GM23248 (cell line): ENCODE measurements at regions not wholly inside any gene's neighbourhood (a gene's known extent, or its start where the extent isn't known, plus 50 kb on each side); places are given as distances from the start of the nearest gene placed in this dataset.

Source experiments
- DNase-seq: peaks from one replicate; pipeline ENCODE4 v3.0.0-alpha.2; 2015
- H2AFZ ChIP-seq: fragments of 200-600 bp; sonication (generic); 2 replicates; pipeline ENCODE4 v1.6.1; 2016; ENCODE audit warnings: antibody characterized with exemption
- H3F3A ChIP-seq: fragments of 200-600 bp; sonication (generic); 2 replicates; pipeline ENCODE4 v1.6.1; 2016; ENCODE audit warnings: mild to moderate bottlenecking, antibody characterized with exemption, mixed run types; ENCODE audit not compliant: insufficient read depth
- H3K27ac ChIP-seq: fragments of 200-600 bp; sonication (generic); 2 replicates; pipeline ENCODE4 v1.5.1; 2016; ENCODE audit warnings: mild to moderate bottlenecking
- H3K27me3 ChIP-seq: fragments of 200-600 bp; sonication (generic); replicated peaks from 2 replicates; pipeline ENCODE4 v1.6.1; 2016; ENCODE audit warnings: mild to moderate bottlenecking; ENCODE audit not compliant: insufficient read depth
- H3K36me3 ChIP-seq: fragments of 200-600 bp; sonication (generic); 2 replicates; pipeline ENCODE4 v1.6.1; 2016; ENCODE audit warnings: low read depth, mild to moderate bottlenecking
- H3K4me1 ChIP-seq: fragments of 200-600 bp; sonication (generic); 2 replicates; pipeline ENCODE4 v1.6.1; 2016; ENCODE audit warnings: mild to moderate bottlenecking; ENCODE audit not compliant: insufficient read depth
- H3K4me2 ChIP-seq: fragments of 200-600 bp; sonication (generic); one replicate; pipeline ENCODE4 v1.6.1; 2016; ENCODE audit warnings: mild to moderate bottlenecking; ENCODE audit not compliant: unreplicated experiment
- H3K4me3 ChIP-seq: fragments of 200-600 bp; sonication (generic); 2 replicates; pipeline ENCODE4 v1.5.1; 2016; ENCODE audit warnings: mild to moderate bottlenecking
- H3K79me2 ChIP-seq: fragments of 200-600 bp; sonication (generic); 2 replicates; pipeline ENCODE4 v1.6.1; 2016; ENCODE audit warnings: mild to moderate bottlenecking; ENCODE audit not compliant: insufficient read depth
- H3K9ac ChIP-seq: fragments of 200-600 bp; sonication (generic); 2 replicates; pipeline ENCODE4 v1.6.1; 2016; ENCODE audit warnings: mild to moderate bottlenecking
- H3K9me2 ChIP-seq: fragments of 200-600 bp; sonication (generic); 2 replicates; pipeline ENCODE4 v1.6.1; 2016; ENCODE audit warnings: mixed run types, mild to moderate bottlenecking, moderate library complexity; ENCODE audit not compliant: insufficient read depth
- H3K9me3 ChIP-seq: fragments of 200-600 bp; sonication (generic); one replicate; pipeline ENCODE4 v1.6.1; 2017; ENCODE audit warnings: low read depth
- H4K20me1 ChIP-seq: fragments of 200-600 bp; sonication (generic); 2 replicates; pipeline ENCODE4 v1.6.0; 2016; ENCODE audit not compliant: insufficient read depth
- EZH2 ChIP-seq: fragments of 200-600 bp; sonication (generic); IDR thresholded peaks from 2 replicates; pipeline ENCODE4 v1.6.1; 2018; ENCODE audit warnings: antibody characterized with exemption, mild to moderate bottlenecking; ENCODE audit not compliant: insufficient read depth, poor library complexity, severe bottlenecking
- EZH2phosphoT487 ChIP-seq: fragments of 200-600 bp; sonication (generic); IDR thresholded peaks from 2 replicates; pipeline ENCODE4 v1.6.1; 2018; ENCODE audit warnings: antibody characterized with exemption, moderate library complexity, mild to moderate bottlenecking, low read depth; ENCODE audit not compliant: insufficient read depth
- WGBS, 2 experiments: methylation state at CpG; one replicate each; pipeline ENCODE4 v1.1.6; 2015 to 2017; ENCODE audit warnings: low lambda C conversion rate in 2 of 2, low coverage in 1 of 2; ENCODE audit errors: missing lambda C conversion rate in 2 of 2; 5-methylcytosine and 5-hydroxymethylcytosine counted together
- in situ Hi-C: fragments of 300-500 bp; cut with MboI; formaldehyde crosslinking; loops from 2 replicates; pipeline ENCODE4 v1.15.0; 2020

DNA sequence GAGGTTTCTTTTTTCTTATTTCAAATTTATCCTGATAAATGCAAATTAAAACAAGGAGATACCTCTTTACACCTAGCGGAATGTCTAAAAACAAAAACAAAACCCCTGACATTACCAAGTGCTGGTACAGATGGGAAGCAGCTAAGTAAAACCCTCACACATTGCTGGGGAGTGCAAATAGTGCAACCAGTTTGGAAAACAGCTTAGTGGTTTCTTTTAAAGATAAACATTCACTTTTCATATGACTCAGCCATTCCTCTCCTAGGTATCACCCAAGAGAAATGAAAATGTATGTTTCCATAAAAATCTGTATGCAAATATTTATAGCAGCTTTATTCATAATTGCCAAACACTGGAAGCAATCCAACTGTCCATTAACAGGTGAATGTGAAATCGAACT lies 84.1 kb upstream of the HELT start:
- H4K20me1 ChIP-seq: no peaks in the 10 kb centered on the region
- no peak overlapping the region for H3K4me3 ChIP-seq
- no peaks in the 10 kb centered on the region; the same call in 1 of the 2 replicates for H3K27me3 ChIP-seq
- no peaks in the 10 kb centered on the region for H3K36me3 ChIP-seq
- no peaks in the 10 kb centered on the region for H3K9me2 ChIP-seq
- no peak for TF ChIP-seq EZH2phosphoT487
- TF ChIP-seq EZH2: no peak
- 31 to 40% methylated on average over 2 of the region's 2 CpGs for WGBS, 2 experiments
- no peak overlapping the region for H3K27ac ChIP-seq
- H3K4me2 ChIP-seq: no peak overlapping the region
- no peak overlapping the region for H3K9ac ChIP-seq
- DNase-seq: no peak
- in situ Hi-C loops: no loop called here
- no peaks in the 10 kb centered on the region for H3K79me2 ChIP-seq
- no peak overlapping the region for H2AFZ ChIP-seq
- H3K4me1 ChIP-seq: no peaks in the 10 kb centered on the region
- H3K9me3 ChIP-seq: no peaks in the 10 kb centered on the region
- no peaks in the 10 kb centered on the region for H3F3A ChIP-seq

DNA sequence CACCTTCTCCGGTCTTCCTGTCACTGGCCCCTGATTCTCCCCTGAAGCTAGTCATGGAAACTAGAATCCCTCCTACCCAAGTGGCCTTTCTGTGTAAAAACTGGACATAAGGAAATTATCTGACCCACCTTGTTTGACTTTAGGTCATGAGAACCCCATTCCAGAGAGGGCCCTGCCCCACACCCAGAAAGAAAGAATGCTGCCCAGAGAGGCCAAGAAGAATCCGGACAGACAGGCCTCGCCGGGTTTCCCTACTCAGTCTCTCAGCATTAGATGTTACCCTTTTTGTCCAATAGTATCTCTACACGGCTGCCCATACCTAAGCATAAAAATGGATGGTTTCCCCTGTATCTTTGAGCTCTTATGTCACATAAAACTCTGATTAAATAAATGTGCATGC lies 83.3 kb upstream of the HELT start:
- DNase-seq: no peak
- no peaks in the 10 kb centered on the region; the same call in 1 of the 2 replicates for H3K27me3 ChIP-seq
- no peak overlapping the region for H3K9ac ChIP-seq
- in situ Hi-C loops: no loop called here
- no peak overlapping the region for H2AFZ ChIP-seq
- H3K36me3 ChIP-seq: no peaks in the 10 kb centered on the region
- H3K79me2 ChIP-seq: no peaks in the 10 kb centered on the region
- H4K20me1 ChIP-seq: no peaks in the 10 kb centered on the region
- 63 to 67% methylated on average over 5 of the region's 5 CpGs for WGBS, 2 experiments
- H3K4me2 ChIP-seq: no peak overlapping the region
- no peaks in the 10 kb centered on the region for H3K9me2 ChIP-seq
- H3F3A ChIP-seq: no peaks in the 10 kb centered on the region
- TF ChIP-seq EZH2: no peak
- no peak for TF ChIP-seq EZH2phosphoT487
- no peak overlapping the region for H3K4me3 ChIP-seq
- no peak overlapping the region for H3K27ac ChIP-seq
- no peaks in the 10 kb centered on the region for H3K9me3 ChIP-seq
- H3K4me1 ChIP-seq: no peaks in the 10 kb centered on the region

DNA sequence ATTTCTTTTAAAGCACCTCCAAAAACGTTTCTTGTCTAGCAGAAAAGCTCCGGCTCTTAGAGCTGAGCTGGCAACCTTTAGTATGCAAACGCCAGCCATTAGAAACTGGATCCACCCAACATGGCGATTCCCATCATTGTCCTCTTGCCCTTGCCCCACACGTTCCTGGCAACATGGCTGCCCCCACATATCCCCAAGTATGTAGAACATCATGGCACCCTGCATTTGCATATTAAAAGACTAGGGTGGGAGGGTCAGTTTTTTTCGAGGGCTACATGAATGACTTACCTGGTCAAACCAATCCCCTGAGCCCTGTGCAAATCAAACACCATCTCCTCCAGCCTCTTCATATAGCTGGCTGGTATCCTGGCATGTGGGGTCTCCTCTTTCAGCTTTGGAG lies 82.2 kb upstream of the HELT start:
- Histone ChIP-seq H3K4me1 (no peaks in the 10 kb centered on the region), H3K4me3 (no peak overlapping the region), H3K79me2 (no peaks in the 10 kb centered on the region), H3K9ac (no peak overlapping the region), H3K4me2 (no peak overlapping the region), H3F3A (no peaks in the 10 kb centered on the region), H3K9me3 (no peaks in the 10 kb centered on the region), H3K27me3 (no peaks in the 10 kb centered on the region; the same call in 1 of the 2 replicates), H4K20me1 (no peaks in the 10 kb centered on the region), H3K27ac (no peak overlapping the region), H2AFZ (no peak overlapping the region), H3K36me3 (no peaks in the 10 kb centered on the region), H3K9me2 (no peaks in the 10 kb centered on the region)
- in situ Hi-C loops: no loop called here
- TF ChIP-seq EZH2phosphoT487 (no peak), EZH2 (no peak)
- DNase-seq: no peak
- 19 to 25% methylated on average over 6 of the region's 6 CpGs for WGBS, 2 experiments

DNA sequence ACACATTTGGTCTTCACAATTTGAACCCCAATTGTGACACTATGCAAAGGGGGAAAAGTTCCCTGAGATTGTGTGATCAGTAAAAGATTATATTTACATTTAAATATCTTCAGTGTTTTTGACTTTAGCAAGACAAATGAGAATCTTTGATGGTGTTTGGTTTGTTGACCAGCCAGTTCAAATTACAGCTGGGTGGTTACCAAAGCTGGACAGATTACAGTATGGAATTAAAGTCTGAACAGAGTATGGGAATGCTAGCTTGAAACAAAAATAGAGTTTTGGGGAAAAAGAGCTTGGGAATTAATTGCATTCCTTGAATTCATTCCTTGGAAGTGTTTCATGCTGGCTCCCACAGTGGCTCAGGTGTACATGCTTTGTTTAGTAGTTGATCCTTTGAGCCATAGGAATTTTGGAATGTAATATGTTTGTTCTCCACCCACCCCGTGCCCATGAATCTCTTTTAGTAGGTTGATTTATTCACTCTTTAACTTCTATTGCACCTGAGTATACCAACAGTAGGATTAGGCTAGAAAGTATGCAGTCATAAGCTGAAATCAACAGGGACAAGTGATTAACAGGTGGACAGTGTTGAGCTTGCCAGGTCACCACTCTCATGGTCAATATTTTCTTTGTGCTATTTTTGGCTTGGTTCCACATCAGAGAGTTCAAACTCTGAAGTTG lies 81.1 kb upstream of the HELT start:
- H2AFZ ChIP-seq: no peak overlapping the region
- no peaks in the 10 kb centered on the region for H4K20me1 ChIP-seq
- no peak overlapping the region for H3K9ac ChIP-seq
- DNase-seq: no peak
- in situ Hi-C loops: no loop called here
- H3K9me3 ChIP-seq: no peaks in the 10 kb centered on the region
- no peaks in the 10 kb centered on the region for H3K79me2 ChIP-seq
- H3K27me3 ChIP-seq: no peaks in the 10 kb centered on the region; the same call in 1 of the 2 replicates
- H3F3A ChIP-seq: no peaks in the 10 kb centered on the region
- no peak overlapping the region for H3K4me3 ChIP-seq
- TF ChIP-seq EZH2phosphoT487: no peak
- TF ChIP-seq EZH2: no peak
- no peaks in the 10 kb centered on the region for H3K9me2 ChIP-seq
- H3K27ac ChIP-seq: no peak overlapping the region
- no peaks in the 10 kb centered on the region for H3K36me3 ChIP-seq
- WGBS, 2 experiments: 14 to 21% methylated on average over 1 of the region's 1 CpG
- H3K4me2 ChIP-seq: no peak overlapping the region
- H3K4me1 ChIP-seq: no peaks in the 10 kb centered on the region

DNA sequence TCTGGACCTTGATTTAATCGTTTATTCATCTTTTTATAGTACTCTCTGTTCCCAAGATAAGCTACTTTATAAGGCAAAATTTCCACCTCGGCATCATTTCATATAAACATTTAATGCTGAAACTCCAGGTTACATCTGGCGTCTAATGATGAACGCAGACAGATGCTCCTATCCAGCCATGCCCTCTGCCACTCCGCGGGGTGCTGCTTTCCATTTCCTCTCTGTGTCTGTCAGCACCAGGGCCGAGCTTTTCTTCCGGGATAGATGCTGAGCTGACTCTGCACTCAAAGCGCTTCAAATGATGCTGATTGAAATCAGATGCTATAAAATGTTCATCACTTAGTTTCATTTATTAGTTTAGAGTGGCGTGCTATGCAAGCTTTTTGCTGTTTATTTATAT lies 80.5 kb upstream of the HELT start:
- no peaks in the 10 kb centered on the region for H3K36me3 ChIP-seq
- in situ Hi-C loops: no loop called here
- H3K4me1 ChIP-seq: no peaks in the 10 kb centered on the region
- H3K4me2 ChIP-seq: no peak overlapping the region
- no peaks in the 10 kb centered on the region; the same call in 1 of the 2 replicates for H3K27me3 ChIP-seq
- no peak overlapping the region for H3K9ac ChIP-seq
- 0 to 1% methylated on average over 10 of the region's 10 CpGs for WGBS, 2 experiments
- H4K20me1 ChIP-seq: no peaks in the 10 kb centered on the region
- TF ChIP-seq EZH2phosphoT487: no peak
- TF ChIP-seq EZH2: no peak
- no peaks in the 10 kb centered on the region for H3F3A ChIP-seq
- H3K9me2 ChIP-seq: no peaks in the 10 kb centered on the region
- no peaks in the 10 kb centered on the region for H3K9me3 ChIP-seq
- no peak overlapping the region for H2AFZ ChIP-seq
- no peak for DNase-seq
- no peaks in the 10 kb centered on the region for H3K79me2 ChIP-seq
- H3K27ac ChIP-seq: no peak overlapping the region
- H3K4me3 ChIP-seq: no peak overlapping the region
